Neuron (in vitro differentiated cells): ENCODE measurements at regions not wholly inside any gene's neighbourhood (a gene's known extent, or its start where the extent isn't known, plus 50 kb on each side); places are given as distances from the start of the nearest gene placed in this dataset.

Experiments used
- H2AFZ ChIP-seq: one replicate; pipeline ENCODE4 v1.6.1; 2013; ENCODE audit warnings: low read depth, mild to moderate bottlenecking, inconsistent platforms, low read length, moderate library complexity
- H3K27me3 ChIP-seq: one replicate; pipeline ENCODE4 v1.6.1; 2013; ENCODE audit warnings: low read length; ENCODE audit not compliant: insufficient read depth
- H3K36me3 ChIP-seq: one replicate; pipeline ENCODE4 v1.6.1; 2013; ENCODE audit warnings: low read length; ENCODE audit not compliant: insufficient read depth
- H3K4me1 ChIP-seq: one replicate; pipeline ENCODE4 v1.6.1; 2013; ENCODE audit warnings: low read length; ENCODE audit not compliant: insufficient read depth
- H3K4me3 ChIP-seq: 2 replicates; pipeline ENCODE4 v1.5.1; 2013; ENCODE audit warnings: mild to moderate bottlenecking, low read length, moderate library complexity
- H3K9me3 ChIP-seq: one replicate; pipeline ENCODE4 v1.6.1; 2013; ENCODE audit warnings: low read length

DNA sequence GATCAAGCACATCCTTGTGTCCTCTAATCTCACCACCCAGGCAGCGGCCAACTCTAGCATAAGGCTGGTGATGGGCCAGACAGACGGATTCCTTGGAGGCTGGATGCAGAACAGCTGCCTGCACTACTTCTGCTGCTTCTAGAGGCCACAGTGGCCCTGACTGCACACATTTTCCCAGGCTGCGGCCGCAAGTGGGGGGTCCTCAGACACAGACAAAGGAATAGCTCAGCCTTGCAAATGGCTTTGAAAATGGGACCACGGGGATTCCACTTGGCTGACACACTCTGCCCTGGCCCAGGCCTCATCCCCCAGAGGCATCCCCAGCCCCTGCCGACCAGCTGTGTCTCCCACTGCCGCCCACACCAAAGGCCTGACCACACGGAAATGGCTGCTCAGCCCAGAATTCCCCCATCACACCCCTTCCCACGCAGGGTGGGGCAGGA is 540.8 kb downstream of the BNC2 start:
- no peaks in the 10 kb centered on the region for H3K9me3 ChIP-seq
- H3K36me3 ChIP-seq, result no peaks in the 10 kb centered on the region
- peaks cover 15% of the 10 kb centered on the region for H3K4me1 ChIP-seq
- no peak overlapping the region for H3K4me3 ChIP-seq
- no peaks in the 10 kb centered on the region for H3K27me3 ChIP-seq
- H2AFZ ChIP-seq, result no peak overlapping the region

DNA sequence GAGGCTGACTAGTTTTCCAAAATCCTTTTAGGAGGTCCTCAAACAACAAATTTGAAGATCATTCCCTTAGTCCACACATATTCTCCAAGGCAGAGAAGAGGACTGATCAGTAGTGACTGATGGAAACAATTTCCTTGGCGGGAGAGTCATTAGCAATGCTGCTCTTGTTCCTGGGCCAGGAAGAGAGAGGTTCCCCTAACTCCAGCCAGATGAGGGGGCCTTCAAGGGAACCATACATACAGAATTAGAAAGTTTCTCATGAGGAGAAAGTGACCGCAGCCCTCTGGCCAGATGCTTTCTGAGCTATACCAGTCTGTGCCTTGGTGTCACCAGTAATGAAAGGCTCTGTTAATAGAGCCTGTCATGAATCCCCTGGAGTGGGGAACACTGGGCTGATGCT is 539.4 kb downstream of the BNC2 start:
- Histone ChIP-seq H3K4me1 (peaks cover 15% of the 10 kb centered on the region), H3K9me3 (no peaks in the 10 kb centered on the region), H3K27me3 (no peaks in the 10 kb centered on the region), H3K36me3 (no peaks in the 10 kb centered on the region), H2AFZ (no peak overlapping the region), H3K4me3 (no peak overlapping the region)

DNA sequence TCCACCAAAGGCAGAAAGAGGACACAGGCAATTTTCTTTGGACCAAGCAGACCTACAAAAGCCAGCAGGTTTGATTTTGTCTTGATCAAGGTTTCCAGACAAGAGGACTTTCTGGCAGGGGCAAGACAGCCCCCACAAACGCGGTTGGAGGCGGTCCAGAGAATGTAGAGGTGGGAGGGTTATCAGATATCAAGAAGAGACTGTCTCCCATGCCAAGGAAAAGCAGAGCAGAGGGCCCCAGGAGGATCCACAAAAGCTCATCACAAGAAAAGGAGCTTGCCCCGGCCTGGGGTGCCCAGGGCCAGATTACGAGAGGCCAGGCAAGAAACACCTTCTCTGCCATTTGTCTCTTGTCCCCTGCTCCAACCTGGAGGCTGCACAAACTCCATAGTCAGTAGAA is 538.9 kb downstream of the BNC2 start:
- Histone ChIP-seq H3K27me3 (no peaks in the 10 kb centered on the region), H3K4me3 (no peak overlapping the region), H2AFZ (no peak overlapping the region), H3K4me1 (peaks cover 15% of the 10 kb centered on the region), H3K9me3 (no peaks in the 10 kb centered on the region), H3K36me3 (no peaks in the 10 kb centered on the region)

DNA sequence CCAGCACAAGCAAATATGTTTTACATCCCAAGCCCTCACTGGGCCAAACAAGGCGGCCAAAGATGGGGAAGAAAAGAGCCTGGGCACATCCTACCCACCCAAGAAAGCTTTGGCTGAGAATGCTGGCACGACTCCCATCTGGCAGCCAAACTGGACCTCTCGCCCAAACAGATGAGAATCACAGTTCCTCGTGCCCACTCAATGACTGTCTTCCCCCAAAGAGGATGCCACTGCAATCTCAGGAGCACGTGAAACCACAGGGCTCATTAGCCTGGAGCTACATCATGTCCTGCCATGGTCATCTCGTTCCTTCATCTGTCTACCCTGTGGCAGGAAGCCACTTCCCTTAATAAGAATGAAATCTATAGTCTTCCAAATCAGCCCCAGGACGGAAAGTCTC is 536.8 kb downstream of the BNC2 start:
- Histone ChIP-seq H3K36me3 (no peaks in the 10 kb centered on the region), H3K4me1 (peaks cover 15% of the 10 kb centered on the region), H3K27me3 (no peaks in the 10 kb centered on the region), H2AFZ (no peak overlapping the region), H3K4me3 (no peak overlapping the region), H3K9me3 (no peaks in the 10 kb centered on the region)

DNA sequence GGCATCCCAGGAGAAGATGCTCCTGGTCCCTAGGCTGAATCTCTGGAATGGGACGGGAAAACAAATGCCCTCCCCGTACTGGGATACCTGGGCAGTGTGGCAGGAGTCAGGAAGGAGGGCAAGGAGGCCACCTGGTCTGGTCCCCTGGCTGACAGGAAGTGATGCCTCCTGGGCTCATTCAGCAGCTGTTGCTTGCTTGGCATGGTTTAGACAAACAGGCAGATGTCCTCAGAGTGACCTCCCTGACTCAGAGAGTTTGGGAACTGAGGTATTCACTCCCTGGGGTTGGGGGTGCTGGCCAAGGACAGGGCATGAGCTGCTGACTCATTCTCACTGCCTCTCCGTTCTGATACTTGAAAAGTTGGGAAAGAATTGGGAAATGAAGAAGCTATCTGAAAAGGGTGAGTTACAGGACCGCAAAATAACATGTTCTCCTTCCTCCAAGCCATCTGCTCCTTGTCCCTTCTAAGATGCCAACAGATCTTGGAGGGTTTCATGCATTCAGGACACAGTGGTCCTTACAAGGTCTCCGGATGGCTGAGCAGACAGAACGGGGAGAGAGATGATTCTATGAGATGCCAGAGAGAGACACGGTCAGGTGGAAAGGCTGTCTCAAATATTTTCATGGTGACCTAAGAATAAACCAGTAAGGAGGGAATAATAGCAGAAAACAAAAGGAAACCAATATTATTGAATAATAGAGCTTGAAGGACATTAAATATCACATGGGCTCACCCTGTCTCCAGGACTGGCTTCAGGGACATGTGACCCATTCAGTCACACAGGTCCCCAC is 534.5 kb downstream of the BNC2 start:
- no peak overlapping the region for H3K4me3 ChIP-seq
- H2AFZ ChIP-seq, result no peak overlapping the region
- H3K36me3 ChIP-seq, result no peaks in the 10 kb centered on the region
- H3K4me1 ChIP-seq, result no peaks in the 10 kb centered on the region
- no peaks in the 10 kb centered on the region for H3K27me3 ChIP-seq
- H3K9me3 ChIP-seq, result no peaks in the 10 kb centered on the region

DNA sequence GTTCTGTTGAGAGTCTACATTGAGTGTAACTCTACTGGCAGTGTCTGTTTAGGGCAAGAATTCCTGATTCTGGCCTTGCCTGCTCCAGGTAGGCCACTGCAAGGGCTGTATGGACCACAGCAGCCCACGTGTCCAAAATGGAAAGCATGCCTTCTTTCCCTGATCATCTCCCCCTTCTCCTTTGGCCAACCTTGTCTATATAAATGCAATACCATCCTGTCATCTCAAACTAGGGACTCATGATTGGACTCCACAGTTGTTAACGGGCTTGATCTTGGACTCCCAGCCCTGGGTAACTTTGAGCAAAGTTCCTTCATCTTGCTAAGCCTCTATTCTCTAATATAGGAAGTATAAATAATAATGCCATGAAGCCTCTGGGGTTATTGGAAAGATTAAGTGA is 533.6 kb downstream of the BNC2 start:
- Histone ChIP-seq H3K27me3 (no peaks in the 10 kb centered on the region), H3K4me3 (no peak overlapping the region)

DNA sequence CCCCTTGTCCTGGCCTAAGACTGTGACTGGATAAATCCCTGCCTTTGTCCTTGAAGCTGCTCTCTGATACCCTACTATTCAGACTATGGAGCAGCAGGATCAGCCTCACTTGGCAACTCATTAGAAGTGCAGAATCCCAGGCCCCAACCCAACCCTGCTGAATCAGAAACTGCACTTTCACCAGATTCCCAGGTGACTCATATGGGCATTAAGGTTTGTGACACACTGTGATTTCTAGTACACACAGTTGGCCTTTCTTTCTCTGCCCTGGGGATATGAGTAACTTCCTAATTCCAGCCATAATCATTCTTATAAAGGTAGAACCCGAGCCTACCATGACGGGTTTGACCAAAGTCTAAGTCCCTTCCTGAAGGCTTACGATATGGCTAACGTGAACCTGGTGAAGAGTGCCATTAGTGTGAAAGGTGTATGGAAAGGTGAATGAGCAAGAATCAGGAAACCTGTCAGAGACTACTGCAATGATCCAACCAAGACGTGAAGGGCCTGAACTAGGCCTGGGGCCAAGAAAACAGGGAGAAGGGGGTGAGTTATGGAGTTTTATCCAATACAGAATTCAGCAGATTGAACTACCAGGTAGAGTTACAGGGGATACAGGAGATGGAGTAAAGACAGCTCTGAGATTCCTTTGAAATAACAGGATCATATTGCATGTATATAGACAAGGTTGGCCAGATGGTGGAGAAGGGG is 533.0 kb downstream of the BNC2 start:
- no peaks in the 10 kb centered on the region for H3K36me3 ChIP-seq
- H3K27me3 ChIP-seq, result no peaks in the 10 kb centered on the region
- H3K9me3 ChIP-seq, result no peaks in the 10 kb centered on the region
- H2AFZ ChIP-seq, result no peak overlapping the region
- no peak overlapping the region for H3K4me3 ChIP-seq
- no peaks in the 10 kb centered on the region for H3K4me1 ChIP-seq

More for the DNA sequence above, 533.6 kb downstream of the BNC2 start:
- Histone ChIP-seq H3K36me3 (no peaks in the 10 kb centered on the region), H2AFZ (no peak overlapping the region), H3K9me3 (no peaks in the 10 kb centered on the region), H3K4me1 (no peaks in the 10 kb centered on the region)

DNA sequence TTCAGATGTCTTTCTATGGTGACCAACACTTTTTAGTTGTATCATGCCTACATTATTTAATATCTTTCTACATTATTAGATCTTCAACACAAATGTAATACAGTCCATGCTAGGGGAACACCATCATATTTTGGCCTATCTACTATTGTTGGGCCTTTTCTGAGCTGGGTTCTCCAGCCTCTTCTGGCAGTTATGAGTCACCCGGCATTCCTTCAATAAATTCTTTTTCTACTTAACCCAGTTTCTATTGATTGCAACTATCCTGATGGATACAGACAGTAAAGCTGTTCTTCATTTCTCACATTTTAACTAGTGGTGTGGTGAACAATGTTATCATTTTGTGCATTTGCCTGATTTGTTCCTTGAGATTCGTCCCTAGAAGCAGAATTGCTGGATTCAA is 529.3 kb downstream of the BNC2 start:
- Histone ChIP-seq H3K4me1 (peaks cover 26% of the 10 kb centered on the region), H3K9me3 (no peaks in the 10 kb centered on the region), H3K27me3 (no peaks in the 10 kb centered on the region), H3K4me3 (no peak overlapping the region), H3K36me3 (no peaks in the 10 kb centered on the region), H2AFZ (no peak overlapping the region)

DNA sequence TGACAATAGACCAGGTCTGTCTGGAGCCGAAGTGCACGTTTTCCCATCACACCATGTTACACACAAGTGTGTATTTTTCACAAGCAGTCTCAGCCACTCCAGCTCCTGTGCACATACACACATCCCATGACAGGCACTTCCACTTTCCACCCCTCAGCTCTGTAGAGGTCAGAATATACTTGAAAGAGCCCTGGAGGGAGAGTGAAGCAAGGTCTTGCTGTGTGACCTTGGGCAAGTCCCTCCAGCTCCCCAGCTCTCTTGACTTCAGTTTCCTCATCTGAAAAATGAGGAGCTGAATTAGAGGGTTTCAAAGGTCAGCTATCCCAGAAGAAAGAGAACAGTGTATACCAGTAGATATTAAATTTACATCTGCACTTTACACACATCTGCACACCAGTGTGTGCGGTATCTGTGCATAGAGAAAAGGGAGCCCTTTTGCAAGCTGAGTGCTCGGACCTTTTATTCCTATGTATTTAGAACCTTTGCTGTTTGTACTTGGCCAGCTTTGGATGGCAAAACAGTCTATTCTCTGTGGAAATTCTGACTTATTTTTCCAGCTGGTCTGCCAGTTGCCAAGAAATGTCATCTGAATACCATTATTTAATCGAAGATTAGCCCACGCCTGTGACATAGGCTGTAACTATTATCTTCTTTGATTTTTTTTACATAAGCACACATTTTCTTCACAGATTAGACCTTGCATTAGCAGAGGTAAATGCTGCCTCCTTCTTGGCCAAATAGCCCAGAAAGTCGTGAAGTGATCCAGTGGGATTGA is 528.0 kb downstream of the BNC2 start:
- H3K4me3 ChIP-seq, result no peak overlapping the region
- H3K4me1 ChIP-seq, result peaks cover 26% of the 10 kb centered on the region
- no peaks in the 10 kb centered on the region for H3K36me3 ChIP-seq
- no peaks in the 10 kb centered on the region for H3K27me3 ChIP-seq
- H3K9me3 ChIP-seq, result no peaks in the 10 kb centered on the region
- no peak overlapping the region for H2AFZ ChIP-seq

DNA sequence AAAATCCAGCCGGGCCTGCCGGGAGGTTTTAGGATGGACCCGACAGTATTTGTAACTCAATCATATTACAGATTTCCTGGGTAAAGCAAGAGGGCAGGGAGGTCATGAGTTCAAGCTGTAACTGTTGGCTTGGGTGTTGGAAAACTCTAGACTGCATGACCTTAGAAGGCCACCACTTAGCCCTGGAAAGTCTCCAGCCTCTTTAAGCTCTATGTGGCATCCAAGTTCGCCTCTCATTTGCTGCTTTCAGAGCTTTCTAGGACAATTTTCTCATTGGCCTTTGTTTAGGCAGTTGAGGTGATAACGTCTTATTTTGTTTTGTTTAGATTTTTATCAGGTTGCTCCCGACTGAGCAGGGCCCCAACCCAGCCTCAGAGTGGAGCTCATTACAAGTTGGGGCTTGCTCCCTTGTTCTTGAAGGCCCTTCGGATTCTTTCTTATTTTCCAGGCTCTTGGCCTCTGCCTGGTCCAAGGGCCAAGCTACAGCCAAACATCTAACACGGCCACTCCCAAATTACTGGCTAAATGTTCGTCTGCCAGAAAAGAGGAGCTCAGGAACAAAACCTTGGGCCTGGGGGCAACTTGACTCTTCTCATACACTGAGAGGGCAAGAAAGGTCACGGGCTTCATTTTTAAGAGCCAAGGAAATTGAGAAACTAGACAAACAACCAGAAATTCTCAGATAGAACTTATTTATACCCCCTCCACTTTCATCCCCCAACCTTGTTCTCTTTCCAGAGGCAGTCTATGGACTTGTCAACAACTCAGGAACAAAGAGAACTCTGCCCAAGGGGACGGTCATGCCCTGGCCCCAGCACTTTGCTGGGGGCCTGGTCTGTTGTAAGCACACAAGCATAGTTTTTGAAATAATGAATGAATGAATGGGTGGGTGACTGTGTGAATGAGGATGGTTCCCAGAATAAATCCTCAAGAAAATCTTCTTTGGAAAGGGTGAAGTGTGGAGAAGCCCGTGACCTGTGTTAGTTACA is 526.9 kb downstream of the BNC2 start:
- H2AFZ ChIP-seq, result no peak overlapping the region
- peaks cover 26% of the 10 kb centered on the region for H3K4me1 ChIP-seq
- no peaks in the 10 kb centered on the region for H3K27me3 ChIP-seq
- H3K36me3 ChIP-seq, result no peaks in the 10 kb centered on the region
- no peak overlapping the region for H3K4me3 ChIP-seq
- no peaks in the 10 kb centered on the region for H3K9me3 ChIP-seq

DNA sequence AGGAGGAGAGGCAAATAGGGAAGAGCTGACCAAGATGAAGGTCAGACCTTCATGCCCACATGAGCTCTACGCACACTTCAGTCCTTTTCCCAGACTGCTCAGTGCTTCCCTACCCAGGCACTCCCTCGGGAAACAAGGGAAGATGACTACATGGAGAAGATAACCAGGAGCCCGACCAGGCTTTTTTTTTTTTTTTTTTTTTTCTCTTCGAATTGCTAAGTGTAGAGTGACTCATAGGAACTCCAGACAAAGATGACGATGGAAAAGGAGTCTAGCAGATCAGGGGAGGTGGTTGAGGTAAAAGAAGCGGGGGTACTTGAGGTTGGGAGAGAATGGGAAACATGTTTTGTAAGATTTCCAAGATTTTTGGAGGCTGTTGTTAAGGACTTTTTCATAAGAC is 526.1 kb downstream of the BNC2 start:
- Histone ChIP-seq H3K4me1 (peaks cover 26% of the 10 kb centered on the region), H3K27me3 (no peaks in the 10 kb centered on the region), H3K9me3 (no peaks in the 10 kb centered on the region), H2AFZ (no peak overlapping the region), H3K36me3 (no peaks in the 10 kb centered on the region), H3K4me3 (no peak overlapping the region)

DNA sequence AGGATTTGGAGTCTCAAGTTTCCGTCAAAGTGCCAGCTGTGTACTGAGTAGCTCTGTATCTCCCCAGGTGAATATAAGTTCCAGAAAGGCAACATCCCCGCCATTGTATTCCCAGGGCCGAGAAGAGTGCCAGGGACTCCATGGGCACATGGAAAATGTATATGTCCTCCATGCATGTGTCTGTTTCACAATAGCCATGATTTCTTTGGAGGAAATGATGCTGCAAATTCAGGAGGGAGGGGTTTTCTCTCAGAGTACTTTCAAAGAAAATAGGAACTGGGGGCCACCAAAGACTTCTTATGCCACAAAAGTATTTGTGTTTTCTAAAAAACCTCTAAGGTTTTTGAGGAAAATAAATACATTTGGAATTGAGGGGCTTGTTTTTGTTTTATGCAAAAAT is 524.6 kb downstream of the BNC2 start:
- Histone ChIP-seq H3K9me3 (no peaks in the 10 kb centered on the region), H3K4me3 (no peak overlapping the region), H3K27me3 (no peaks in the 10 kb centered on the region), H3K4me1 (peaks cover 26% of the 10 kb centered on the region), H3K36me3 (no peaks in the 10 kb centered on the region), H2AFZ (no peak overlapping the region)
